ENCODE measurements at regions not wholly inside any gene's neighbourhood (a gene's known extent, or its start where the extent isn't known, plus 50 kb on each side); places are given as distances from the start of the nearest gene placed in this dataset.

- TF ChIP-seq CTCF (IDR thresholded peaks at IDR 0.05) (no peak), POLR2AphosphoS5 (IDR thresholded peaks at IDR 0.05) (no peak)
Observed at GRCh38 chr13:82477436-82477835, 1404.8 kb downstream of the SLITRK1 start.

Measured in upper lobe of left lung (tissue), 4 donors.